Stomach (tissue), 4 donors: ENCODE measurements at regions not wholly inside any gene's neighbourhood (a gene's known extent, or its start where the extent isn't known, plus 50 kb on each side); places are given as distances from the start of the nearest gene placed in this dataset.

Experiments used
- CTCF ChIP-seq, 7 experiments: fragments of 450-650 bp in 4 of 7; fragments of 200-600 bp in 3 of 7; sonication (generic) in 3 of 7; IDR thresholded peaks; one replicate each; pipeline ENCODE4 v1.5.1; 2016 to 2019; ENCODE audit warnings: antibody characterized with exemption in 7 of 7, control low read depth in 2 of 7, mild to moderate bottlenecking in 1 of 7
- EP300 ChIP-seq: sonication (generic); formaldehyde crosslinking; IDR thresholded peaks from one replicate; pipeline ENCODE4 v1.6.1; 2017; ENCODE audit warnings: antibody characterized with exemption
- POLR2A ChIP-seq, 4 donors: fragments of 450-650 bp; IDR thresholded peaks; one replicate each; pipeline ENCODE4 v1.6.1; 2016; ENCODE audit warnings: antibody characterized with exemption in 4 of 4, control low read depth in 2 of 4, mild to moderate bottlenecking in 1 of 4, moderate library complexity in 1 of 4
- POLR2AphosphoS5 ChIP-seq, 3 donors: sonication (generic); formaldehyde crosslinking; IDR thresholded peaks; one replicate each; pipeline ENCODE4 v1.6.1; 2016; ENCODE audit warnings: antibody characterized with exemption in 3 of 3

- TF ChIP-seq POLR2A (IDR thresholded peaks at IDR 0.05) (no peak), CTCF (IDR thresholded peaks at IDR 0.05) (no peak), POLR2AphosphoS5 (IDR thresholded peaks at IDR 0.05) (no peak), EP300 (no peak)
These were observed 478.1 kb upstream of the NR5A2 start for GRCh38 chr1:199549421-199549820.
